Type B pancreatic cell (in vitro differentiated cells): ENCODE measurements at regions not wholly inside any gene's neighbourhood (a gene's known extent, or its start where the extent isn't known, plus 50 kb on each side); places are given as distances from the start of the nearest gene placed in this dataset.

ENCODE experiments used
- DNase-seq: peaks from one replicate; pipeline ENCODE4 v3.0.0; 2021; ENCODE audit warnings: mixed read lengths; ENCODE audit not compliant: unreplicated experiment; ENCODE audit errors: extremely low spot score
- H3K27ac Mint-ChIP-seq: 2 replicates; pipeline ENCODE4 v1.8.0; 2021; ENCODE audit warnings: mild to moderate bottlenecking, mixed read lengths
- H3K27me3 Mint-ChIP-seq: 2 replicates; pipeline ENCODE4 v1.8.0; 2021; ENCODE audit warnings: mixed read lengths
- H3K36me3 Mint-ChIP-seq: 2 replicates; pipeline ENCODE4 v1.8.0; 2021; ENCODE audit warnings: mixed read lengths
- H3K4me1 Mint-ChIP-seq: one replicate; pipeline ENCODE4 v1.8.0; 2021; ENCODE audit warnings: mixed read lengths; ENCODE audit not compliant: unreplicated experiment
- H3K4me3 Mint-ChIP-seq: 2 replicates; pipeline ENCODE4 v1.8.0; 2021; ENCODE audit warnings: mild to moderate bottlenecking, mixed read lengths
- H3K9me3 Mint-ChIP-seq: 2 replicates; pipeline ENCODE4 v1.8.0; 2021; ENCODE audit warnings: mixed read lengths
- CTCF ChIP-seq: fragments of 200-600 bp; sonication (generic); conservative IDR thresholded peaks from 2 replicates; pipeline ENCODE4 v1.5.0; 2021; ENCODE audit warnings: antibody characterized with exemption, mild to moderate bottlenecking

GRCh38 chr4:136461533-136461932 is 1070.8 kb downstream of the PCDH18 start:
- H3K4me1 Mint-ChIP-seq = no peaks in the 10 kb centered on the region
- DNase-seq = no peak
- no peaks in the 10 kb centered on the region for H3K36me3 Mint-ChIP-seq
- TF ChIP-seq CTCF = no peak
- H3K27ac Mint-ChIP-seq = no peak overlapping the region
- H3K9me3 Mint-ChIP-seq = no peaks in the 10 kb centered on the region
- H3K4me3 Mint-ChIP-seq = no peak overlapping the region
- H3K27me3 Mint-ChIP-seq = no peaks in the 10 kb centered on the region

- Mint-ChIP-seq H3K27me3 (no peaks in the 10 kb centered on the region), H3K36me3 (no peaks in the 10 kb centered on the region), H3K27ac (no peak overlapping the region), H3K4me1 (no peaks in the 10 kb centered on the region), H3K9me3 (no peaks in the 10 kb centered on the region), H3K4me3 (no peak overlapping the region)
- no peak for DNase-seq
- TF ChIP-seq CTCF = no peak
Observed at GRCh38 chr4:136458326-136458725, 1074.0 kb downstream of the PCDH18 start.

- H3K27ac Mint-ChIP-seq = no peak overlapping the region
- H3K27me3 Mint-ChIP-seq = no peaks in the 10 kb centered on the region
- no peaks in the 10 kb centered on the region for H3K36me3 Mint-ChIP-seq
- H3K4me3 Mint-ChIP-seq = no peak overlapping the region
- TF ChIP-seq CTCF = no peak
- no peaks in the 10 kb centered on the region for H3K9me3 Mint-ChIP-seq
- no peaks in the 10 kb centered on the region for H3K4me1 Mint-ChIP-seq
- no peak for DNase-seq
Observed at GRCh38 chr4:136457577-136457976, 1074.7 kb downstream of the PCDH18 start.

- Mint-ChIP-seq H3K9me3 (no peaks in the 10 kb centered on the region), H3K4me1 (no peaks in the 10 kb centered on the region), H3K27ac (no peak overlapping the region), H3K27me3 (no peaks in the 10 kb centered on the region), H3K4me3 (no peak overlapping the region), H3K36me3 (no peaks in the 10 kb centered on the region)
- no peak for DNase-seq
- no peak for TF ChIP-seq CTCF
Observed at GRCh38 chr4:136457004-136457403, 1075.3 kb downstream of the PCDH18 start.

GRCh38 chr4:136443006-136443405 is 1089.3 kb downstream of the PCDH18 start:
- Mint-ChIP-seq H3K27me3 (no peaks in the 10 kb centered on the region), H3K27ac (no peak overlapping the region), H3K36me3 (no peaks in the 10 kb centered on the region), H3K9me3 (no peaks in the 10 kb centered on the region), H3K4me3 (no peak overlapping the region), H3K4me1 (no peaks in the 10 kb centered on the region)
- no peak for TF ChIP-seq CTCF
- no peak for DNase-seq

- DNase-seq = no peak
- Mint-ChIP-seq H3K4me3 (no peak overlapping the region), H3K9me3 (no peaks in the 10 kb centered on the region), H3K36me3 (no peaks in the 10 kb centered on the region), H3K27me3 (no peaks in the 10 kb centered on the region), H3K27ac (no peak overlapping the region), H3K4me1 (no peaks in the 10 kb centered on the region)
- no peak for TF ChIP-seq CTCF
Observed at GRCh38 chr4:136442447-136442846, 1089.8 kb downstream of the PCDH18 start.
